ENCODE measurements at regions not wholly inside any gene's neighbourhood (a gene's known extent, or its start where the extent isn't known, plus 50 kb on each side); places are given as distances from the start of the nearest gene placed in this dataset.

DNA sequence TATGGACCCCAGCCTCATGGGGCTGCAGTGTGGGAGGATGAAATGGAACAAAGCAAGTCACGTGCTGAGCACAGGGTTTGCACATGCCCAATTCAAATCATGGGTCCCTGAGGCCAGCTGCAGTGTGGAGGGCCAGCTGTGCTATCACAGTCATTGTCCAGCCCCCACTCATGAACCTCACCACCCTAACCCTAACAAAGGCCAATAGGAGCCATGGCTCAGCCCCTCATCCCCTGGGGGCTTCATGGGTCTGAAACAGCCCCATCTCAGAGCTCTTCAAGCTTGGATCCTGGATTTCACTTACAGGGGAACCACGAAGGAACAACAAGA lies 125.6 kb upstream of the MAFB start:
- no peak for TF ChIP-seq POLR2A (IDR thresholded peaks at IDR 0.05)
- TF ChIP-seq, protein P1, sequence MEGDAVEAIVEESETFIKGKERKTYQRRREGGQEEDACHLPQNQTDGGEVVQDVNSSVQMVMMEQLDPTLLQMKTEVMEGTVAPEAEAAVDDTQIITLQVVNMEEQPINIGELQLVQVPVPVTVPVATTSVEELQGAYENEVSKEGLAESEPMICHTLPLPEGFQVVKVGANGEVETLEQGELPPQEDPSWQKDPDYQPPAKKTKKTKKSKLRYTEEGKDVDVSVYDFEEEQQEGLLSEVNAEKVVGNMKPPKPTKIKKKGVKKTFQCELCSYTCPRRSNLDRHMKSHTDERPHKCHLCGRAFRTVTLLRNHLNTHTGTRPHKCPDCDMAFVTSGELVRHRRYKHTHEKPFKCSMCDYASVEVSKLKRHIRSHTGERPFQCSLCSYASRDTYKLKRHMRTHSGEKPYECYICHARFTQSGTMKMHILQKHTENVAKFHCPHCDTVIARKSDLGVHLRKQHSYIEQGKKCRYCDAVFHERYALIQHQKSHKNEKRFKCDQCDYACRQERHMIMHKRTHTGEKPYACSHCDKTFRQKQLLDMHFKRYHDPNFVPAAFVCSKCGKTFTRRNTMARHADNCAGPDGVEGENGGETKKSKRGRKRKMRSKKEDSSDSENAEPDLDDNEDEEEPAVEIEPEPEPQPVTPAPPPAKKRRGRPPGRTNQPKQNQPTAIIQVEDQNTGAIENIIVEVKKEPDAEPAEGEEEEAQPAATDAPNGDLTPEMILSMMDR (IDR thresholded peaks at IDR 0.05): no peak
